Cardiac fibroblast (primary cell): ENCODE measurements at regions not wholly inside any gene's neighbourhood (a gene's known extent, or its start where the extent isn't known, plus 50 kb on each side); places are given as distances from the start of the nearest gene placed in this dataset.

Experiments used
- DNase-seq, 2 donors: peaks; one replicate each; pipeline versions ENCODE4 v3.0.0 to v3.0.0-alpha.2; 2010; ENCODE audit warnings: low read depth in 2 of 2
- H3K4me3 ChIP-seq, 2 donors: replicated peaks in 1 of 2; 1 replicate in 1 of 2; 2 replicates in 1 of 2; pipeline ENCODE4 v1.5.1; 2011; ENCODE audit warnings: low read depth in 2 of 2, low read length in 2 of 2, mild to moderate bottlenecking in 2 of 2, moderate library complexity in 1 of 2
- CTCF ChIP-seq: IDR thresholded peaks from one replicate; pipeline ENCODE4 v1.5.1; 2011; ENCODE audit warnings: low read depth, mild to moderate bottlenecking, low read length, inconsistent platforms

DNA sequence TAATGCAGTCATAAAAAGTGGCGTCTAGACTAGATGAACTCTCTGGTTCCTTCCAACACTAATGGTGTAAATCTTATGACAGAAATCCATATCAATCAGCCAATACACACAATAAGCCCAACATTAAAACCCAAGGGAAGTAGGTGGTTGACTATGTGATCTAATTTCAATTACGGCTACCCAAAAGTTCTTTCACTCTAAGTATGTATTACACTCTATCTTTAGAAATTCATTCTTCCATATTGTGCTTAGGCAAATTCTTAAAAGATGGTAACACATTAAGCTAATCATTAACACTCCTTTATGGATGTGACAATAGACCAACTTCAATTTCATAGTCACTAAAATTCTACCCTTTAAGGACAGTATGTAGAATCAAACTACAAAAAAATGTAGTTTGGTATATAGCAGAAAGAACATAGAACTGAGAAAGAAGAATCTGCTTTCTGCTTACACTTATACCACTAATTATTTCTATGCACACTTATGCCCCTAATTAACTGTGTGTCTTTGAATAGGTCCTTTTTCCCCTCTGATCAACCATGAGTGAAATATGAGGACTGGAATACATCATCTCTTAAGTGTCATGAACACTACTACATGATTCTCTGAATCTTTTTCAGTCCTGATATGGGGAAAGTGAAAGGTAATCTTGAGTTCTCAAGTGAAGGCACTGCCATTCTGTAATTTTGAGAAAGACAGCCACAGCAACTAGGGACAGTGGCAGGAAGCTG, 557.6 kb downstream of the IGSF11 start:
- DNase-seq, result no peak

DNA sequence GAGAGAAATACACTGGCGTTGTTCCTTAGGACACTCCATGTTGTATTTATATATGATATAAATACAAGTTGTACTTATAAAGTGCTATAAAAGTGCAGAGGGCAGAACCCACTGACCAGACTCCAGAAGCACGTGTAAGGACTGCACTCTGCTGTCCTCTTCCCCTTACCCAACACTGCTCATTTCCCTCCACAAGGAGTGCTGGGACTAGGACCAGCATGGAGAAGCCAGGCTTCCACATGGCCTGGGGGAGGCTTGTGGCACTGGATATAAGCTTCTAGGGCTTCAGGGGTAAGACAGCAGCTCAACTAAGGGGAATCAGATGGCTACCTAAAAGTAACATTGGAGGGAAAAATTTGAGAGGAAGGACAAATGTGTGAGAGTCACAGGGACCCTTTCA, 556.9 kb downstream of the IGSF11 start:
- DNase-seq, result no peak
- H3K4me3 ChIP-seq, result no peak overlapping the region
- TF ChIP-seq CTCF, result no peak

More for the DNA sequence above, 557.6 kb downstream of the IGSF11 start:
- no peak for TF ChIP-seq CTCF
- H3K4me3 ChIP-seq, result no peak overlapping the region

GRCh38 chr3:118478706-118479276, 555.9 kb downstream of the IGSF11 start:
- no peak overlapping the region for H3K4me3 ChIP-seq
- DNase-seq, result no peak
- TF ChIP-seq CTCF, result no peak

- TF ChIP-seq CTCF, result no peak
- DNase-seq, result no peak
- H3K4me3 ChIP-seq, result no peak overlapping the region
Measured at GRCh38 chr3:118479376-118479775, 555.3 kb downstream of the IGSF11 start.

DNA sequence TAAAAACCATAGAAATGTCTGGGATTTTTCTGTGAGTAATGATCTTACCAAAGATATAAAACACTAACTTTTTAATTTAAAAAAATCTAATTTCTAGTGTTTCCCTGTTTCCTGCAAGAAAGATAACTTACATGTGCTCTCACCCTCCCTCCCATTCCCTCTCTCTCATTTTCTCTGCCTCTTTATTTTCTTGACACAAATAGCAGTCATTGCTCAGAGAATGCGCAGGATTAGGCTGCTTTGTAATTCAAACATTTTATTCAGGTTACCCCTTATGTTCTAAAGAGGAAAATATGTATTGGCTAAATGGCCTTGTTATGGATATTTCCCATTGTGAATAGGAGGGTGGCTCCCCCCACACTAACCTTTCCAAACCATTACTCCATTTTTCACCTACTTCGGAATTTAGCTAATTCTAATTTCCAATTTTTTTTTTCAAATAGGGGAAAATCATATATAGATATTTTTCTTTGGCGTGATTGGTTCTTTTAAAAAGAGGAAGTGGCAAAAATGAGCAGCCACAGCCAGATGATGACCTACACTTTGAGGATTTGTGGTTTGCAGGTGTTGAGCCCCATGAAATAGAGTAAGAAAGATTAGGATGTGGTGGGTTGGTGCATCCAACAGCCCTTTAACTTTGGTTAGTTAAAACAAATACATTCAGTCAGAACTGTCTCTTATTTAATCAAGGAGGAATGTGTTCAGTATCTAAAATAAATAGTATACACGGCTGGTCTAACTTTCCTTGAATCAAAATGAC, 554.4 kb downstream of the IGSF11 start:
- TF ChIP-seq CTCF, result no peak
- DNase-seq, result no peak
- H3K4me3 ChIP-seq, result no peak overlapping the region

- no peak overlapping the region for H3K4me3 ChIP-seq
- no peak for DNase-seq
- TF ChIP-seq CTCF, result no peak
Measured at GRCh38 chr3:118485693-118486092, 549.0 kb downstream of the IGSF11 start.
